GDM1 (cell line): ENCODE measurements at regions not wholly inside any gene's neighbourhood (a gene's known extent, or its start where the extent isn't known, plus 50 kb on each side); places are given as distances from the start of the nearest gene placed in this dataset.
A peak's percentile ranks its signal among the peaks of the same experiment; 100 is the strongest.
"Not testable (repeated sequence)": the region's sequence is repeated elsewhere in the genome, so short reads cannot be mapped to it uniquely, and the experiment has no call there.

ENCODE experiments used
- DNase-seq: peaks from one replicate; lab custom pipeline; 2025; lab: John Stamatoyannopoulos, UW

DNA sequence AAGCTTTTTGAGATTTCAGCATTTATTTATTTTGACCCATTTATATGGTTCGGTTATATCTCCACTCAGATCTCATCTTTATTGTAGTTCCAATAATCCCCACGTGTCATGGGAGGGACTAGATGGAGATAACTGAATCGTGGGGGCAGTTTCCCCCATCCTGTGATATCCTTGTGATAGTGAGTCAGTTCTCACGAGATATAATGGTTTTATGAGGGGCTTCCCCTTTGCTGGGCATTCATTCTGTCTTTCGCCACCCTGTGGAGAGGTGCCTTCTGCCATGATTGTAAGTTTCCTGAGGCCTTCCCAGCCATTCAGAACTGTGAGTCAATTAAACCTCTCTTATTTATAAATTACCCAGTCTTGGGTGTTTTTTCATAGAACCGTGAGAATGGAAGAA is 96.5 kb upstream of the PCSK1 start:
- no peak for DNase-seq

DNA sequence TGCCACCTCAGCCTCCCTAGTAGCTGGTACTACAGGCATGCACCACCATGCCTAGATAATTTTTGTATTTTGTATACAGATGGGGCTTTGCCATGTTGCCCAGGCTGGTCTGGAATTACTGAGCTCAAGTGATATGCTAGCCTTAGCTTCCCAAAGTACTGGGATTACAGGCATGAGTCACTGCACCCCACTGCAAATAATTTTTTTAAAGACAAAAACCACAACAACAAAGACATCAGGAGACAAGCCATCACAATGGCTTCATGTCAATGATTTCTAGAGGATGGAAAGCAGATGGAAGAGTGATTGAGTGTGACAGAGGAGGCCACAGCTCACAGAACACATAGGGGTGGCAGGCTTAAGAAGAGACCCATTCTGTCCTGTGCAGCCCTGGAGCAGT is 97.9 kb upstream of the PCSK1 start:
- no peak for DNase-seq

GRCh38 chr5:96533371-96533770 is 100.3 kb upstream of the PCSK1 start:
- DNase-seq: no peak

GRCh38 chr5:96537386-96537785 is 104.3 kb upstream of the PCSK1 start:
- DNase-seq: no peak

DNA sequence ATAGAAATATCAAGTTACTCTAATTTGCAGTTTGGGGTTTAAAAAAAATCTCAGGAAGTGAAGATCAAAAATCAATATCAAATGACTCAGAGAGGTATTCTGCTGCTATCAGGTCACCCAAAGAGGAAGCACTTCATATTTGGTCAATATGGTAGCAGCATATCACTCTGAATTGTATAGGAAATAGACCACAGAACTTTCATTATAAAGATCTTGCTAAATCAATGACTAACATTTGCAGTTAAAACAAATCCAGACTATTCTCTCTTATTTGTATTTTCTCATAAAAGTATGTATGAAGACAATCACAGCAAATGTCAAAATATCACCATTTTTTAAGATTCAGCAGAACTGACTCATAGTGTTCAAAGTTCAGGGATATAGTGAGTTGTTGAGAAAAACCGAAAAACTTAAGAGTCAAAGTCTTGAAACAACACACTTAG is 105.8 kb upstream of the PCSK1 start:
- DNase-seq: no peak

GRCh38 chr5:96546120-96546519 is 113.1 kb upstream of the PCSK1 start:
- DNase-seq: no peak

- no peak for DNase-seq
These were observed 114.4 kb upstream of the PCSK1 start for GRCh38 chr5:96547486-96547885.

DNA sequence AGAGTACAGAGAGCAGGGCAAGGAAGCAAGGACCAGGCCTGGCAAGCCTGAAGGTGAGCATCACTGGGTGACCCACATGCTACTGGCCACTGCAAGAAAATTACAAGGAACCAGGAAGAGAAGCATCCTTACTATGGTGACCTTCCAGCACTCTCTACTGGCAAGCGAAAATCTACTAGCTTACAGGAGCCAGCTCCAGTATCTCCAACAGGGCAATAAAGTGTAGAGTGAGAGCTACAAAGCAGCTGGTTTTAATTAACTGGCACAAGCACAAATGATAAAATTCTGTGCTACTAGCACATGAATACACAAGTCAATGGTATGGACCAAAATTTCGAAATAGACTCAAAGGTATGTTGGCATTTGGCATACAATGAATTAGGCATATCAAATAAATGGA is 113.3 kb upstream of the CAST start:
- DNase-seq: no peak

- not testable (repeated sequence) for DNase-seq
These were observed 101.3 kb upstream of the CAST start for GRCh38 chr5:96560857-96561256.

DNA sequence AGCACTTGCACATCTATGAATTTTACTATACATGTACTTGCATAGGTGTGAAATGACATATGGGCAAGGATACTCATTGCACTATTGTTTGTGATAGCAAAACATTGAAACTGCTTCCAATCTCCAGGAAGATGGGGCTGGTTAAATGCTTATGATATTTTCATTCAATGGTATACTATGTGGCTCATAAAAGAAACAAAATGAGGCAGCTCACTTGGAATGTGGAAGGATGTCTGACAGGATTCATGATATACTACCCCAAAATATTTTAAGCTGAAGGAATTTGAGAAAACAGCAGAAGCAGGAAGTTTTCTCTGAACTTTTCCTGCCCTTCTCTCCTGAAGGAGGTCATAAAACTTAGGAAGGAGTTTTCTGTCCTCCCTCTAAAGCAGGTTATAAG is 99.6 kb upstream of the CAST start:
- no peak for DNase-seq

- no peak for DNase-seq
These were observed 98.4 kb upstream of the CAST start for GRCh38 chr5:96563816-96564215.

DNA sequence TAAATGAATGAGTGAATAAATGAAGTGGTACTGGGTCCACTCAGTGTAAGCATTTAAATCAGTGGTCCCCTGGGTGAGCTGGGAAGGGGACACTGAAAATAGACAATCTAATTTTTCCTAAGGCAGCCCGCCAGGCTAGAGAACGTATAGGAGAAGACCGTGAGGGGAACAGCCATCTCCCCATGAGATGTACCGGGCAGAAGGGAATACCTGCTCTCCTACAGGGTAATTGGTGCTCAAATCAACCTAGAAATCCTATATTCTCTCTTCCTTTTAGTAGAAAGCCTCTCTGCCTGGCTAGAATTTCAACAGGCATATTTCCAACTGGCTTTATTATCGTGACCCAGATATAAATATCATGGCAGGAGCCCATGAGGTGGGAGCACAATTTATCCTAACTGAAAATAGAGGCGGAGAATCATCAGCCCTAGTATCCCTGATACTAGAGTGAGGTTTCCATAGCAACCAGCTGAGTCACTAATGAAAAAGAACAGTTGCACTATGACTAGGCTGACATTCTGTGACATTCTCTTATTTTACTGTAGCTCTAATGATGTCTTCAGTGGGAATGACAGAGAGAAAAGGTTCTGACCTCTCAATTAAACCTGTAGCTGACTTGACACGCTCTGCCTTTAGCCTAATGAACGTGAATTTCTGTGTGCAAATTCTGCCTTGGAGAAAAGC is 96.5 kb upstream of the CAST start:
- DNase-seq: no peak

- DNase-seq: peak; percentile 25
These were observed 95.2 kb upstream of the CAST start for GRCh38 chr5:96566833-96567587.

DNA sequence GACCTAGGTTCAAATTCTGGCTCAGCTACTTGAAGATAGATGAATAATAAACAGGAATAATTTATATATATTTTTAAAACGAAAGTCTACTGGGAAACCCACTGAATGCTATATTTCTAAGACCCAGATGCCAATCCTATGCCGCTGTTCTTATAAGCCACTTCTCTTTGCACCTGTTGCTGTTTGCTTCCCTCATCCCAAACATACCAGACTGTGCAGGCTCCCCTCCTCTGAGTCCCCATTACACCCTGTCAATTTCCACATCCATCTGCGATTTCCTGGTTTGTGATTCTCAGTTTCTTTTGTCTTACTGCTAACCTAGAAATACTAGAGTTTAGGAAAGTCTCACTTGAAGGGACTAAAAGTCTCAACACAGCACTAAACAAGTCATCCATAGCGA is 92.8 kb upstream of the CAST start:
- DNase-seq: no peak

GRCh38 chr5:96569770-96570169 is 92.4 kb upstream of the CAST start:
- DNase-seq: no peak

DNA sequence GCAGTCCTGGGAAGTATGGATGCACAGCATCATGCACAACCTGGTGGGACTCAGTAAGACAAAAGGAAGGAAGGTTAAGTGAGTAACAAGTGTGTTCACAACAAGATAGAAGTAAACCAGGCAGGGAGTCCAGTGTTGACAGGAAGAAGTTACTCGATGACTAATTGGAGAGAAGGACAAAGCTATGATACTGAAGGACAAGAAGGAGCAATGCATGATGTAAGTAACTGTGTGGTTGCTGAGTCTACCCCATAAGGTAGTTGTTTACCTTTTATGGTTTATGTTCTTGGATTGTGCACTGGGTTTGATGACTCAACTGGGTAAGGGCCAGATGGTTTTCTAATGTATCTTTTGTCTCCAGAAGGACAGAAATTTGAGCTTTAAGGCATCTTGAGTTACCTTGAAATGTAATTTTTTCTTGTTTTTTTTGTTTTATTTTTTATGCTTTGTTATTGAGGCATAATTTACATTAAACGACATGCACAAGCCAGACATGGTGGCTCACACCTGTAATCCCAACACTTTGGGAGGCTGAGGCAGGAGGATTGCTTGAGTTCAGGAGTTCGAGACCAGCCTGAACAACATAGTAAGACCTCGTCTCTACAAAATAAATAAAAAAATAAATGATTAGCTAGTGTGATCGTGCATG is 89.2 kb upstream of the CAST start:
- DNase-seq: no peak

DNA sequence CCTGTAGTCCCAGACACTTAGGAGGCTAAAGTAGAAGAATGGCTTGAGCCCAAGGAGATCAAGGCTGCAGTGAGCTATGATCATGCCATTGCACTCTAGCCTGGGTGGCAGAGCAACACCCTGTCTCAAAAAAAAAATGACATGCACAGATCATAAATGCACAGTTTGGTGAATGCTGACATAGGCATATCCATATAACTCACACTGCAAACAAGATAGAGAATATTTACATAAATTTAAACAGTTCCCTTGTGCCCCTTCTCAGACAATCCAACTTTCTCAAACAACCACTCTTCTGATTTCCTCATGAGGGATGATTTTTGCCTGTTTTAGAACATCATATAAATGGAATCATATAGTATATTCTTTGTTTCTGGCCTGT is 88.7 kb upstream of the CAST start:
- no peak for DNase-seq

DNA sequence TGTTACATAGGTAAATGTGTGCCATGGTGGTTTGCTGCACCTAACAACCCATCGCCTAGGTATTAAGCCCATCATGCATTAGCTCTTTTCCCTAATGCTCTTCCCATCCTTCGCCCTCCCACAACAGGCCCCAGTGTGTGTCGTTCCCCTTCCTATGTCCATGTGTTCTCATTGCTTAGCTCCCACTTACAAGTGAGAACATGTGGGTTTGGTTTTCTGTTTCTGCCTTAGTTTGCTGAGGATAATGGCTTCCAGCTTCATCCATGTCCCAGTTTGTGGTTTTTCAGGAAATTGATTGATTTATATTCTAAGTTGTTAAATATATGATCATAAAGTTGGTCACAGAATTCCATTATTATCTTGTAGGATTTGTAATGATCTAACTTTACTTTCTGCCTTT is 85.3 kb upstream of the CAST start:
- no peak for DNase-seq

- DNase-seq: no peak
These were observed 84.3 kb upstream of the CAST start for GRCh38 chr5:96577909-96578308.

DNA sequence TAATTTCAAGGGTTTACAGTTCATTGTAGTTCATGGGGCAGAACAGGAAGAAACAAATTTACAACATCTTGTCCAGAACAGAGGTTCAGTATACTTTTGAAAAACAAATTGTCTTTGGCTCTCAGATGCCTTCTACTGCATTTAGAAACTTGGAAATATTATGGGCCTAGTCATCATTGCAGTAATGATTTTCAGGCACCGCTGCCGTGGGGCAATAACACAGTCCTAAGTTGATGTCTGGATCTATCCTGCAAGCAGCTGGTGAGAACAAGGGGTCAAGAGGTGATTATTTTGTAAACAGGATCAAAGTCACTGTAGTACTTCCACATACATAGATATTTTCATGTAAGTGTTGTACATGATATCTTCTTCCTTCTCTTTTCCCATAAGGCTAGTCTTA is 82.5 kb upstream of the CAST start:
- no peak for DNase-seq

DNA sequence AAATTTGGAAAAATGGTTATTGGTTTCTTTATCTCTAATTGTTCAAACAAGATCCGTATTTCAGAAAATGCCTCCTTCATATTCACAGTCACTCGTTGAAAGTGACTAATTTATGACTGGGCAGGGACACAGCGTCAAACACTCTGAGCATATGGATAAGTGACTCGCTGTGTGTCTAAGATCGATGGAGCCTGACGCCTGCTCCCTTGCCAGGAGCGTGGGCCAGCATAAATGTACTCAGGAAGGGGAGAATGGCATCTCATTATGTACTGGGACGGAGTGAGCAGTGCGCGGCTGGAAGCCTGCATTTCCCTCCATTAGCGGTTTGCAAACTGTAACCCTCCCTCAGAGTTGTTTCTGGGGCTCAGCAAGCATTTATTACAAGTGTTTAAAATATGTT is 79.8 kb upstream of the CAST start:
- no peak for DNase-seq

- no peak for DNase-seq
These were observed 77.5 kb upstream of the CAST start for GRCh38 chr5:96584712-96585111.

GRCh38 chr5:96588539-96588938 is 73.6 kb upstream of the CAST start:
- DNase-seq: no peak
